ENCODE measurements at regions not wholly inside any gene's neighbourhood (a gene's known extent, or its start where the extent isn't known, plus 50 kb on each side); places are given as distances from the start of the nearest gene placed in this dataset.
"Not testable (repeated sequence)": the region's sequence is repeated elsewhere in the genome, so short reads cannot be mapped to it uniquely, and the experiment has no call there.

GRCh38 chr1:99062192-99062591 is 57.5 kb upstream of the PLPPR5 start:
- DNase-seq (ENCODE audit: low read depth in 4 of 4, low spot score in 3 of 4), result no peak

- no peak for DNase-seq (ENCODE audit: low read depth in 4 of 4, low spot score in 3 of 4)
Measured at GRCh38 chr1:99069146-99069545, 64.5 kb upstream of the PLPPR5 start.

GRCh38 chr1:99078529-99078928 is 73.9 kb upstream of the PLPPR5 start:
- DNase-seq (ENCODE audit: low read depth in 4 of 4, low spot score in 3 of 4), result not testable (repeated sequence)

- no peak for DNase-seq (ENCODE audit: low read depth in 4 of 4, low spot score in 3 of 4)
Measured at GRCh38 chr1:99082366-99082765, 77.7 kb upstream of the PLPPR5 start.

- no peak for DNase-seq (ENCODE audit: low read depth in 4 of 4, low spot score in 3 of 4)
Measured at GRCh38 chr1:99083338-99083737, 78.7 kb upstream of the PLPPR5 start.

- no peak for DNase-seq (ENCODE audit: low read depth in 4 of 4, low spot score in 3 of 4)
Measured at GRCh38 chr1:99084562-99084961, 79.9 kb upstream of the PLPPR5 start.

GRCh38 chr1:99086057-99086456 is 81.4 kb upstream of the PLPPR5 start:
- DNase-seq (ENCODE audit: low read depth in 4 of 4, low spot score in 3 of 4), result no peak

GRCh38 chr1:99098589-99098988 is 93.9 kb upstream of the PLPPR5 start:
- no peak for DNase-seq (ENCODE audit: low read depth in 4 of 4, low spot score in 3 of 4)

- DNase-seq (ENCODE audit: low read depth in 4 of 4, low spot score in 3 of 4), result no peak
Measured at GRCh38 chr1:99106274-99106673, 101.6 kb upstream of the PLPPR5 start.

- no peak for DNase-seq (ENCODE audit: low read depth in 4 of 4, low spot score in 3 of 4)
Measured at GRCh38 chr1:99107680-99108079, 103.0 kb upstream of the PLPPR5 start.

- DNase-seq (ENCODE audit: low read depth in 4 of 4, low spot score in 3 of 4), result no peak
Measured at GRCh38 chr1:99110140-99111041, 105.7 kb upstream of the PLPPR5 start.

GRCh38 chr1:99115231-99115630 is 110.6 kb upstream of the PLPPR5 start:
- DNase-seq (ENCODE audit: low read depth in 4 of 4, low spot score in 3 of 4), result no peak

GRCh38 chr1:99119188-99119587 is 114.5 kb upstream of the PLPPR5 start:
- no peak for DNase-seq (ENCODE audit: low read depth in 4 of 4, low spot score in 3 of 4)

GRCh38 chr1:99122039-99122438 is 117.4 kb upstream of the PLPPR5 start:
- DNase-seq (ENCODE audit: low read depth in 4 of 4, low spot score in 3 of 4), result no peak

- no peak for DNase-seq (ENCODE audit: low read depth in 4 of 4, low spot score in 3 of 4)
Measured at GRCh38 chr1:99123936-99124335, 119.3 kb upstream of the PLPPR5 start.

GRCh38 chr1:99131546-99131945 is 126.9 kb upstream of the PLPPR5 start:
- DNase-seq (ENCODE audit: low read depth in 4 of 4, low spot score in 3 of 4), result no peak

- no peak for DNase-seq (ENCODE audit: low read depth in 4 of 4, low spot score in 3 of 4)
Measured at GRCh38 chr1:99133756-99134500, 129.3 kb upstream of the PLPPR5 start.

GRCh38 chr1:99137554-99138206 is 126.6 kb upstream of the PLPPR4 start:
- DNase-seq (ENCODE audit: low read depth in 4 of 4, low spot score in 3 of 4), result no peak

GRCh38 chr1:99139876-99140275 is 124.4 kb upstream of the PLPPR4 start:
- no peak for DNase-seq (ENCODE audit: low read depth in 4 of 4, low spot score in 3 of 4)

GRCh38 chr1:99146129-99146848 is 118.0 kb upstream of the PLPPR4 start:
- no peak for DNase-seq (ENCODE audit: low read depth in 4 of 4, low spot score in 3 of 4)

GRCh38 chr1:99149952-99150351 is 114.3 kb upstream of the PLPPR4 start:
- no peak for DNase-seq (ENCODE audit: low read depth in 4 of 4, low spot score in 3 of 4)

All from left renal pelvis (tissue), 4 donors.